ENCODE measurements at regions not wholly inside any gene's neighbourhood (a gene's known extent, or its start where the extent isn't known, plus 50 kb on each side); places are given as distances from the start of the nearest gene placed in this dataset.

- Histone ChIP-seq H4K20me1 (replicated peaks; ENCODE audit: control insufficient read depth, extremely low read depth, insufficient read depth, low read length) (no peaks in the 10 kb centered on the region), H2AFZ (ENCODE audit: low read depth, low read length) (no peak overlapping the region), H3K27me3 (ENCODE audit: control insufficient read depth in 2 of 2, insufficient read depth in 2 of 2, low read length in 2 of 2) (peaks cover 0 to 9% of the 10 kb centered on the region in 2 experiments), H3K36me3 (ENCODE audit: control insufficient read depth in 2 of 2, extremely low read depth in 1 of 2, insufficient read depth in 2 of 2, low read length in 2 of 2) (no peaks in the 10 kb centered on the region), H3K4me1 (ENCODE audit: control insufficient read depth, extremely low read depth, insufficient read depth, low read length) (no peaks in the 10 kb centered on the region), H3K79me2 (ENCODE audit: control insufficient read depth, insufficient read depth, low read length) (no peaks in the 10 kb centered on the region), H3K9me3 (replicated peaks; ENCODE audit: control insufficient read depth, insufficient read depth, low read length) (no peaks in the 10 kb centered on the region), H3K9ac (replicated peaks; ENCODE audit: extremely low read depth, insufficient read depth, low read length) (no peak overlapping the region), H3K4me2 (ENCODE audit: insufficient read depth, low read length) (no peak overlapping the region), H3K9me1 (replicated peaks; ENCODE audit: control insufficient read depth, extremely low read depth, insufficient read depth, low read length) (no peaks in the 10 kb centered on the region), H3K27ac (ENCODE audit: insufficient read depth, low read depth, low read length) (no peak overlapping the region), H3K4me3 (replicated peaks in 1 of 3; ENCODE audit: insufficient read depth in 1 of 3, low read depth in 1 of 3, low read length in 3 of 3) (no peak overlapping the region)
- ChIA-PET CTCF (interaction anchor here (0.8 to 4.4 kb wide), 6 partner anchors 8 to 22 kb away, joined by 3 to 42 read pairs (median 6); no protein-coding TSS in a partner anchor), POLR2A (no interaction called here)
- DNase-seq (ENCODE audit: low read depth, low spot score) (no peak), FAIRE-seq (no peak)
- no TSS peak for BruUV-seq (replicated peaks)
- dilution Hi-C loops (cut with MboI; ENCODE audit: extremely low pct_ligation_motif_present, low sequenced_read_pairs) (no loop called here), intact Hi-C loops (cut with micrococcal nuclease) (no loop called here)
- TF ChIP-seq EZH2 (IDR thresholded peaks at IDR 0.05; ENCODE audit: borderline replicate concordance, low read depth, low read length, severe bottlenecking) = no peak
- no peak for TF ChIP-seq MAX (IDR thresholded peaks at IDR 0.05; ENCODE audit: insufficient read depth, insufficient read length)
- TF ChIP-seq POLR2A (IDR thresholded peaks at IDR 0.05; ENCODE audit: low read depth, low read length) = no peak
- TF ChIP-seq GATA2 (IDR thresholded peaks at IDR 0.05; ENCODE audit: insufficient read depth, insufficient read length, low read depth, low read length) = no peak
- TF ChIP-seq FOS (IDR thresholded peaks at IDR 0.05; ENCODE audit: borderline replicate concordance, insufficient read depth, low read length) = no peak
- TF ChIP-seq CTCF (IDR thresholded peaks at IDR 0.05; ENCODE audit: extremely low read depth in 1 of 2, insufficient read depth in 1 of 2, low read depth in 1 of 2, low read length in 2 of 2) = no peak
- no peak for TF ChIP-seq POLR2AphosphoS5 (IDR thresholded peaks at IDR 0.05; ENCODE audit: insufficient read depth, low read depth, low read length)
- no peak for TF ChIP-seq JUN (IDR thresholded peaks at IDR 0.05; ENCODE audit: borderline replicate concordance, insufficient read depth, insufficient read length, low read depth)
- TF ChIP-seq MYC (IDR thresholded peaks at IDR 0.05; ENCODE audit: low read depth, low read length) = no peak
These were observed 201.3 kb downstream of the RPIA start for GRCh38 chr2:88892788-88893187.
